Esophagus muscularis mucosa (tissue), 4 donors: ENCODE measurements at regions not wholly inside any gene's neighbourhood (a gene's known extent, or its start where the extent isn't known, plus 50 kb on each side); places are given as distances from the start of the nearest gene placed in this dataset.

ENCODE experiments used
- CTCF ChIP-seq, 3 experiments: fragments of 200-600 bp in 2 of 3; fragments of 450-650 bp in 1 of 3; sonication (generic) in 2 of 3; IDR thresholded peaks; one replicate each; pipeline ENCODE4 v1.5.1; 2017 to 2019; ENCODE audit warnings: antibody characterized with exemption in 3 of 3, mild to moderate bottlenecking in 2 of 3, moderate library complexity in 1 of 3
- EP300 ChIP-seq: sonication (generic); formaldehyde crosslinking; IDR thresholded peaks from one replicate; pipeline ENCODE4 v1.6.1; 2017; ENCODE audit warnings: antibody characterized with exemption
- POLR2A ChIP-seq: fragments of 450-650 bp; IDR thresholded peaks from one replicate; pipeline ENCODE4 v1.6.1; 2017; ENCODE audit warnings: antibody characterized with exemption, moderate library complexity, mild to moderate bottlenecking, low read depth
- POLR2AphosphoS5 ChIP-seq, 2 donors: sonication (generic); formaldehyde crosslinking; IDR thresholded peaks; one replicate each; pipeline ENCODE4 v1.6.1; 2017; ENCODE audit warnings: antibody characterized with exemption in 2 of 2

GRCh38 chr2:19503406-19503805 lies 145.0 kb upstream of the OSR1 start:
- TF ChIP-seq EP300 = no peak
- TF ChIP-seq POLR2A = no peak
- TF ChIP-seq CTCF (IDR thresholded peaks at IDR 0.05) = no peak
- TF ChIP-seq POLR2AphosphoS5 (IDR thresholded peaks at IDR 0.05) = no peak
